ENCODE measurements at regions not wholly inside any gene's neighbourhood (a gene's known extent, or its start where the extent isn't known, plus 50 kb on each side); places are given as distances from the start of the nearest gene placed in this dataset.
"Not testable (repeated sequence)": the region's sequence is repeated elsewhere in the genome, so short reads cannot be mapped to it uniquely, and the experiment has no call there.

GRCh38 chr2:120543899-120544298 is 191.8 kb upstream of the GLI2 start:
- Histone ChIP-seq H3K36me3 (replicated peaks; ENCODE audit: control insufficient read depth, insufficient read depth, low read length) (no peaks in the 10 kb centered on the region), H3K27me3 (ENCODE audit: control insufficient read depth, insufficient read depth, low read length) (0 out of 2 replicates have a peak, but pooled peaks cover 2% of the 10 kb centered on the region), H3K4me3 (ENCODE audit: insufficient read depth, low read depth, low read length) (no peak overlapping the region)
- DNase-seq: no peak

GRCh38 chr2:120544522-120544921 is 191.1 kb upstream of the GLI2 start:
- no peak overlapping the region for H3K4me3 ChIP-seq (ENCODE audit: insufficient read depth, low read depth, low read length)
- DNase-seq: no peak
- 0 out of 2 replicates have a peak, but pooled peaks cover 2% of the 10 kb centered on the region for H3K27me3 ChIP-seq (ENCODE audit: control insufficient read depth, insufficient read depth, low read length)
- H3K36me3 ChIP-seq (replicated peaks; ENCODE audit: control insufficient read depth, insufficient read depth, low read length): no peaks in the 10 kb centered on the region

DNA sequence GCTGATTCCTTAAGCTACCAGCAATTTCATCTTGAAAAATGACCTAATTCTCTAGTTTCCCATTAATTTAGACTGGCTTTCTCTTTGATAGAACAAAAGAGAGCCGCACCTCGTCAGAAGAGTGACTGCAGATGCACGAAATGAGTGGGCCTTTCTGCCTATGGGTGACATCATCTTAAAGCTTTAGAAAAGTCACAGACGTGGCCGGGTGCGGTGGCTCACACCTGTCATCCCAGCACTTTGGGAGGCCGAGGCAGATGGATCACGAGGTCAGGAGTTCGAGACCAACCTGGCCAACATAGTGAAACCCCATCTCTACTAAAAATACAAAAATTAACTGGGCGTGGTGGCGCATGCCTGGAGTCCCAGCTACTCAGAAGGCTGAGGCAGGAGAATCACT is 190.7 kb upstream of the GLI2 start:
- not testable (repeated sequence) for H3K4me3 ChIP-seq (ENCODE audit: insufficient read depth, low read depth, low read length); H3K36me3 ChIP-seq (replicated peaks; ENCODE audit: control insufficient read depth, insufficient read depth, low read length); DNase-seq; H3K27me3 ChIP-seq (ENCODE audit: control insufficient read depth, insufficient read depth, low read length)

DNA sequence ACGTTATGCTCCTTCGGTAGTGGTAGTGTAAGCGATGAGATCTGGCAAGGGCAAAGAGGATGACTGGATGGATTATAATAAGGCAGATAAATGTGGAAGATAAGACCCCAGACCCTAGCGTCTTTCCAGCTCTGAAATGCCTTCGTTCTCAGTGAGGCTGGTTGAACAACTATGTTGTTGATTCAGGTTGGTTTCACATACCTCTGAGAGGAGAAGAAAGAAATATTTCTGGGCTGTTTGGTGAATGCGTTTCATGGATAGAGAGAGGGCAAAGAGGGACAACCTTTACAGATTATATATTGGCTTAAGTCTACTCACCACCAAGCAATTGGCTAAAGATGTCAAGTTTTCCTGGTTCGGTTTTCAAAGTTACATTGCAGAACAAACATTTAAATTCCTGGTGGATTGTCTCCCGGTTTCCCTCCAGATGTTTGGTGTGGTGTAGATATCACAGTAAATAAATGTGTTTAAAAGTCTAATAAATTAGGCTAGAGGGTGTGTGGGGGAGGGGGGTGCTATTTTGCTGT is 190.1 kb upstream of the GLI2 start:
- Histone ChIP-seq H3K36me3 (replicated peaks; ENCODE audit: control insufficient read depth, insufficient read depth, low read length) (no peaks in the 10 kb centered on the region), H3K4me3 (ENCODE audit: insufficient read depth, low read depth, low read length) (no peak overlapping the region)
- no peak for DNase-seq

DNA sequence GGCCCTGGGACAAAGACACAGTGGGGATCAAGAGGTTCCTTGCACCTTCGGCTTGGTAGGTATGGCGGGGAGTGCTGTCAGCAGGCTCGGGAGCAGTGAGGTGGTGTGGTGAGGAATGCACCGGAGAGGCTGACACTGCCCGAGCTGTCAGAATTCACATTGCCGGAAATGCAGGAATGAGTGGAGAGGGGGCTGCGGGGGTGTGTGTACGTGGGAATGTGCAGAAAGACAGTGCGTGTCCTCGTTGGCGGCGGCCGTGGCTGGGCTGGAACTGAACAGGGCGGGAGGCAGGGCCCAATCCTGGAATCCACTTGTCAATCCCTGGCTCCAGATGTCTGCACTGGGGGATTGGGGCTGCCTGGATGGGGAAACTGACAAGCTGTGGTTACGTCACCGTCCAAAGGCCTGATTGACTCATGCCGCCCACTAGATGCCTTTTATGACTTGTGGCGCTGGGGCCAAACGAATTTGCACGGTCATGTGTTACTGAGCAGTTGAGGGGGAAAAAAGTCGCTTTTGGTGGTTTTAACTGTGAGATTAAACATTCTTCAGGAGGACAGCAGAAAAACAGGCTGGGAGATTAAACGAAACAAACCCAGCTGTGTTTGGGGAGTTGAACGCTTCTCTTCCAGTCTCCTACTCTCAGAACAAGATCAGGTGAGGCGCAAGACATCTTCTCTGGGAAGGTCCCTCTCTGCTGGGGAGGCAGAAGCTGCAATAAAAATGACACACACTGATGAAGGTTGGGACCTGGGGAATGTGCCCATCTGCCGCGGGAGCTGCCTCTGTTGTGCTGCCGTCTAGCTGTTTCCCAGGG is 189.4 kb upstream of the GLI2 start:
- H3K36me3 ChIP-seq (replicated peaks; ENCODE audit: control insufficient read depth, insufficient read depth, low read length): no peaks in the 10 kb centered on the region
- H3K4me3 ChIP-seq (ENCODE audit: insufficient read depth, low read depth, low read length): no peak overlapping the region
- 0 out of 2 replicates have a peak, but pooled peaks cover 2% of the 10 kb centered on the region for H3K27me3 ChIP-seq (ENCODE audit: control insufficient read depth, insufficient read depth, low read length)
- DNase-seq: no peak

More for the DNA sequence above, 190.1 kb upstream of the GLI2 start:
- H3K27me3 ChIP-seq (ENCODE audit: control insufficient read depth, insufficient read depth, low read length): 0 out of 2 replicates have a peak, but pooled peaks cover 2% of the 10 kb centered on the region

- Histone ChIP-seq H3K4me3 (ENCODE audit: insufficient read depth, low read depth, low read length) (no peak overlapping the region), H3K36me3 (replicated peaks; ENCODE audit: control insufficient read depth, insufficient read depth, low read length) (no peaks in the 10 kb centered on the region), H3K27me3 (ENCODE audit: control insufficient read depth, insufficient read depth, low read length) (peaks cover 3% of the 10 kb centered on the region; the same call in 1 of the 2 replicates)
- no peak for DNase-seq
These were observed 188.7 kb upstream of the GLI2 start for GRCh38 chr2:120546865-120547390.

GRCh38 chr2:120547662-120548061 is 188.0 kb upstream of the GLI2 start:
- DNase-seq: no peak
- Histone ChIP-seq H3K4me3 (ENCODE audit: insufficient read depth, low read depth, low read length) (no peak overlapping the region), H3K27me3 (ENCODE audit: control insufficient read depth, insufficient read depth, low read length) (peaks cover 10% of the 10 kb centered on the region), H3K36me3 (replicated peaks; ENCODE audit: control insufficient read depth, insufficient read depth, low read length) (no peaks in the 10 kb centered on the region)

DNA sequence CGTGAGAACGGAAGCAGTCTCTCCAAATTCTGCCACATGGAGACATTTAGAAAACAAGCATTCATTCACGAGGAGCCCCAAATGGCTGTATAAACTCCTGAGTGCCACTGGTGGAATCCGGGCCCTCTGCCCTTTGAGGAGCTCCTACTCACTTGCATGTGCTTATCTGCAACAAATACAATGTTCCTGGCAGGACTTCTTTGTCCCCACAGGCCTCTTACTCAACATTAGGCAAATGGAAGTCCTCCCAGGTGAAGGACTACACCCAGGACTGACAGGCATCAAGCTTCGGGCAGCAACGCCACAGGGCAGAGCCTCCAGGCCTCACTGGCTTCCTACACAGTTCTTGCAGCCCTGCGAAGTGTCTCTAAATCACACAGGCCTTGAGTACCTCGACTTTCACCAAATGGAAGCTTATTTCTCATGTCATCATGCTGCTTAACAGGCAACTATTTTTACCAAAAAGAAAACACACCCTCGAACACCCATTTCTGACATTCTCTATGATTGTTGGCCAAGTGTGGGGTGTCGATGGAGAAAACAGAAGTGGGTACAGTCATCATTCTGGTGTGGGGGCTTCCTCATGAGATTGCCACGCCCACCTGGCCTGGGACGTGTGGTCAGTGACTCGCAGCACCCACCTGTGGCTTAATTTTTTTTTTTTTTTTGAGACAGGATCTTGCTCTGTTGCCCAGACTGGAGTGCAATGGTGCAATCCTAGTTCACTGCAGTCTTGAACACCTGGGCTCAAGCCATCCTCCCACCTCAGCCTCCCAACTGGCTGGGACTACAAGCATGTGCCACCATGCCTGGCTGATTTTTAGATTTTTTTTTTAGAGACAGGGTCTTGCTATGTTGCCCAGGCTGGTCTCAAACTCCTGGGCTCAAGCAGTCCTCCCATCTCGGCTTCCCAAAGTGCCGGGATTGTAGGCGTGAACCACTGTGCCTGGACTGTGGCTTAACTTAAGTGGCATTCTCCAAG is 186.8 kb upstream of the GLI2 start:
- H3K36me3 ChIP-seq (replicated peaks; ENCODE audit: control insufficient read depth, insufficient read depth, low read length): no peaks in the 10 kb centered on the region
- H3K27me3 ChIP-seq (ENCODE audit: control insufficient read depth, insufficient read depth, low read length): peaks cover 9% of the 10 kb centered on the region
- no peak for DNase-seq

GRCh38 chr2:120549841-120550240 is 185.8 kb upstream of the GLI2 start:
- H3K27me3 ChIP-seq (ENCODE audit: control insufficient read depth, insufficient read depth, low read length): peaks cover 8% of the 10 kb centered on the region
- no peaks in the 10 kb centered on the region for H3K36me3 ChIP-seq (replicated peaks; ENCODE audit: control insufficient read depth, insufficient read depth, low read length)
- no peak overlapping the region for H3K4me3 ChIP-seq (ENCODE audit: insufficient read depth, low read depth, low read length)
- DNase-seq: no peak

More for the DNA sequence above, 186.8 kb upstream of the GLI2 start:
- H3K4me3 ChIP-seq (ENCODE audit: insufficient read depth, low read depth, low read length): no peak overlapping the region

- no peak for DNase-seq
- H3K4me3 ChIP-seq (ENCODE audit: insufficient read depth, low read depth, low read length): no peak overlapping the region
- no peaks in the 10 kb centered on the region for H3K36me3 ChIP-seq (replicated peaks; ENCODE audit: control insufficient read depth, insufficient read depth, low read length)
- peaks cover 8% of the 10 kb centered on the region for H3K27me3 ChIP-seq (ENCODE audit: control insufficient read depth, insufficient read depth, low read length)
These were observed 185.4 kb upstream of the GLI2 start for GRCh38 chr2:120550282-120550681.

GRCh38 chr2:120550893-120551446 is 184.7 kb upstream of the GLI2 start:
- H3K4me3 ChIP-seq (ENCODE audit: insufficient read depth, low read depth, low read length): no peak overlapping the region
- DNase-seq: no peak
- H3K36me3 ChIP-seq (replicated peaks; ENCODE audit: control insufficient read depth, insufficient read depth, low read length): no peaks in the 10 kb centered on the region
- peaks cover 8% of the 10 kb centered on the region for H3K27me3 ChIP-seq (ENCODE audit: control insufficient read depth, insufficient read depth, low read length)

- Histone ChIP-seq H3K27me3 (ENCODE audit: control insufficient read depth, insufficient read depth, low read length) (peaks cover 8% of the 10 kb centered on the region), H3K36me3 (replicated peaks; ENCODE audit: control insufficient read depth, insufficient read depth, low read length) (no peaks in the 10 kb centered on the region), H3K4me3 (ENCODE audit: insufficient read depth, low read depth, low read length) (no peak overlapping the region)
- no peak for DNase-seq
These were observed 184.1 kb upstream of the GLI2 start for GRCh38 chr2:120551522-120551921.

- Histone ChIP-seq H3K4me3 (ENCODE audit: insufficient read depth, low read depth, low read length) (no peak overlapping the region), H3K27me3 (ENCODE audit: control insufficient read depth, insufficient read depth, low read length) (peaks cover 10% of the 10 kb centered on the region), H3K36me3 (replicated peaks; ENCODE audit: control insufficient read depth, insufficient read depth, low read length) (no peaks in the 10 kb centered on the region)
- no peak for DNase-seq
These were observed 183.6 kb upstream of the GLI2 start for GRCh38 chr2:120552079-120552478.

Measured in H7 (cell line).